GM19452 (cell line): ENCODE measurements at regions not wholly inside any gene's neighbourhood (a gene's known extent, or its start where the extent isn't known, plus 50 kb on each side); places are given as distances from the start of the nearest gene placed in this dataset.
"Not testable (repeated sequence)": the region's sequence is repeated elsewhere in the genome, so short reads cannot be mapped to it uniquely, and the experiment has no call there.

Experiments used
- ATAC-seq: cut with Tn5 transposase; IDR thresholded peaks from one replicate; pipeline ENCODE4 v1.9.1; 2021; ENCODE audit not compliant: unreplicated experiment

GRCh38 chr6:67000121-67000520, 1293.1 kb upstream of the EYS start:
- no peak for ATAC-seq

- not testable (repeated sequence) for ATAC-seq
Observed at GRCh38 chr6:66997579-66997978, 1290.6 kb upstream of the EYS start.

- no peak for ATAC-seq
Observed at GRCh38 chr6:66995669-66996068, 1288.6 kb upstream of the EYS start.

GRCh38 chr6:66993708-66994107, 1286.7 kb upstream of the EYS start:
- not testable (repeated sequence) for ATAC-seq

- ATAC-seq, result no peak
Observed at GRCh38 chr6:66993272-66993671, 1286.2 kb upstream of the EYS start.

GRCh38 chr6:66992660-66993059, 1285.6 kb upstream of the EYS start:
- no peak for ATAC-seq

GRCh38 chr6:66986940-66987339, 1279.9 kb upstream of the EYS start:
- ATAC-seq, result no peak

GRCh38 chr6:66985816-66986215, 1278.8 kb upstream of the EYS start:
- no peak for ATAC-seq

GRCh38 chr6:66970373-66970772, 1263.3 kb upstream of the EYS start:
- ATAC-seq, result no peak

- ATAC-seq, result no peak
Observed at GRCh38 chr6:66965227-66965626, 1258.2 kb upstream of the EYS start.

- ATAC-seq, result no peak
Observed at GRCh38 chr6:66964216-66964615, 1257.2 kb upstream of the EYS start.

- ATAC-seq, result no peak
Observed at GRCh38 chr6:66962082-66962481, 1255.1 kb upstream of the EYS start.

- no peak for ATAC-seq
Observed at GRCh38 chr6:66961191-66961590, 1254.2 kb upstream of the EYS start.

GRCh38 chr6:66949191-66949661, 1242.2 kb upstream of the EYS start:
- ATAC-seq, result no peak

- ATAC-seq, result no peak
Observed at GRCh38 chr6:66948106-66948505, 1241.1 kb upstream of the EYS start.

- no peak for ATAC-seq
Observed at GRCh38 chr6:66940003-66940402, 1233.0 kb upstream of the EYS start.

- ATAC-seq, result no peak
Observed at GRCh38 chr6:66937180-66937579, 1230.2 kb upstream of the EYS start.

- no peak for ATAC-seq
Observed at GRCh38 chr6:66935612-66936011, 1228.6 kb upstream of the EYS start.

GRCh38 chr6:66931787-66932186, 1224.8 kb upstream of the EYS start:
- no peak for ATAC-seq

GRCh38 chr6:66930559-66931290, 1223.7 kb upstream of the EYS start:
- no peak for ATAC-seq

- ATAC-seq, result no peak
Observed at GRCh38 chr6:66926060-66926459, 1219.0 kb upstream of the EYS start.

- no peak for ATAC-seq
Observed at GRCh38 chr6:66913657-66914056, 1206.6 kb upstream of the EYS start.

- ATAC-seq, result no peak
Observed at GRCh38 chr6:66902457-66902856, 1195.4 kb upstream of the EYS start.
